GM18868 (cell line): ENCODE measurements at regions not wholly inside any gene's neighbourhood (a gene's known extent, or its start where the extent isn't known, plus 50 kb on each side); places are given as distances from the start of the nearest gene placed in this dataset.
"Not testable (repeated sequence)": the region's sequence is repeated elsewhere in the genome, so short reads cannot be mapped to it uniquely, and the experiment has no call there.

Source experiments
- ATAC-seq: cut with Tn5 transposase; IDR thresholded peaks from one replicate; pipeline ENCODE4 v1.9.1; 2021; ENCODE audit warnings: mild to moderate bottlenecking, moderate library complexity; ENCODE audit not compliant: unreplicated experiment

GRCh38 chr11:110347660-110348059, 51.2 kb upstream of the RDX start:
- ATAC-seq = no peak

DNA sequence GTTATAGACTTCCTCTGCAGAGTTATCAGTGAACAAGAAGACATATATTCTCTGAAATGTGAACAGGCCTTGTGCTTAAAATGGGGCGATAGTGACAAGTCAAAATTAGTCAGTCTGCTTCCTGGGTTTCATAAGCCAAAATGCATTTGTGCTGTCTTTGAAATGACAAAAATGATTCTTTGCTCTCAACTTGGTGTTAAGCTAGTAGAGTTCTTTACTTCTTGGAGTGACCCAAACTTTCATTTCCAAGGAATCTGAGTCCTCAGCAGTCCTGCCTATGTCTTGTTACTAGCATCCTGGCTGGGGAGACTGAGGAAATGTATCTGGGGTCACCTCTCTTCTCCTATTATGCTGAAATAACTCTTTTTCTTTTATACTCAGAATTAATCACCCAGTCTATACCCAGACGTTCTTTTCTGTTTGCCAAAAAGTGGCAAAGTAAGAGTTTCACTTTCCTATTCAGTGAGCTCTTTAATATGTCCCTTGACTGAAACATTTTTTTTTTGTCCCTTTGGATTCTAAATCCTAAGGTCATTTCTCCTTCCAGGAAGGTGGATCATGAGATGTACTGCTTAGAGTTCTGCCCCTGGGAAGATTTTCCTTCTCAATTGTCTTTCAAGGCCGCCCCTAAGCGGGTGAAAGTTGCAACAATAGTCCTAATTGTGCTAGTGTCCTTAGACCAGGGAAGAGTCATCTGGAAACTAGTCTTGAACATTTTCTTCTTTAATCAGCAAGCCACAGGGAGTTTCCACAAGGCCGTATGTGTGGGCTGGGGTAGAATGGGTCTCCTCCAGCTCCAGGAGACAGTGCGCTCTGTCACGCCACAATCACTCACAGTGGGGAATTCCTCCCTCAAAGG, 53.0 kb upstream of the RDX start:
- ATAC-seq = peak; percentile 93

GRCh38 chr11:110349997-110350383, 53.6 kb upstream of the RDX start:
- not testable (repeated sequence) for ATAC-seq

GRCh38 chr11:110355011-110355744, 58.8 kb upstream of the RDX start:
- no peak for ATAC-seq

DNA sequence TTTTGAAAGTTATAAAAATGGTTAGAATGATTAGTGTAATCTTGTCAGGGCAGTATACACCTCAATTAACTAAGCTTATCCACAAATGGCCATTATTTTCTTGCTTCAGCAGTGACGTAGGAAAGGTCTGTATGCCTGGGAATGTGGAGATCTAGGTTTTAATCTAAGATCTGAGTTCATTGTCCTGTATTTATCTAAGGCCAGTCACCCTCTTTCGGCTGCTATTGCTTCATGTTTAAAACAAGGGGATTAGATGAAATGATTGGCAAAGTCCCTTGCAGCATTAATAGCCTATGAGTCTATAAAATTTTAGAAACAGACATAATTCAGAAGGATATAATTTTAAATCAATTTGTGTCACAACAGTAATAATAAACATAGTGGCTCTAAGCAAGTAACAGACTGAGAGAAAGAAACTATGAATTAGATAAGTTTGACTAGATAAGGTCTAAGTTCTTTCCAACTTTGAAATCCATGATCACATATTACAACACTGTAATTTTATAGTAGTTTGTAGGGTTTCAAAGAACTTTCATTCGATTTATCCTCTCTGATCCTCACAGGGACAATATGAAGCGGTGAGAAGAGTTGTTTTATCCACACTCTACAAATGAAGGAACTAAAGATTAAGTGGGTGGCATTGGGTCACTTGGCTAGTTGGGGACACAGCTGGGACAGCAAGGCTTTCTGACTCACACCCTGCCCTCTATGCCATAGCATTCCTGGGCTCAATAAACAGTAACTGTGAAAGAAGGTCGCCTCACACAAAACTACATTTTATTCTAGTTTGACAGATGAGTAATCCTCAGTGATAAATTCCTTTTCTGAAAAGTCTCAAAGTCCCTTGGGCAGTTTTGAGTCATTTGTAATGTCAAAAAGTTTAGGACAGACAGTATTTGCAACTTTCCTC, 60.6 kb upstream of the RDX start:
- no peak for ATAC-seq

GRCh38 chr11:110358336-110358735, 61.9 kb upstream of the RDX start:
- ATAC-seq = no peak

GRCh38 chr11:110360781-110361408, 64.5 kb upstream of the RDX start:
- not testable (repeated sequence) for ATAC-seq

- peak; percentile 40 for ATAC-seq
Observed at GRCh38 chr11:110362971-110363509, 66.6 kb upstream of the RDX start.

DNA sequence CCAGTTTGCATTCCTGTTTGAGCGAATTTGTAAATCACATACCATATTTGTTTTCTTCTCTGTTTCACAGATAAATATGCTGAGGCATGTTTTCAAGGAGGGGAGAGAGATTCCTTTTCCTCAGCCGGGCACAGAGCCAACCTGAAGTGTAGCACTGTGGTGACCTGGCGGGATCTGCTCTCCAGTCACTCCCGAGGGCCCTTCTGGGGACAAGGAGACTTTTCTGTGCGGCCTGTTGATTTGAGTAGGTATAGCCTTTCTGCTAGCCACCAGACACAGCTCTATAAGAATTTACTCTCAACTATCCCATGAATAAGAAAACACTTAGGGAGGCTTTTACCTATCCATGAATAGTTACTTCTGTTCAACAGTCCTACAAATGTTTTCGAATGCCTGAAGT, 63.5 kb upstream of the FDX1 start:
- no peak for ATAC-seq

DNA sequence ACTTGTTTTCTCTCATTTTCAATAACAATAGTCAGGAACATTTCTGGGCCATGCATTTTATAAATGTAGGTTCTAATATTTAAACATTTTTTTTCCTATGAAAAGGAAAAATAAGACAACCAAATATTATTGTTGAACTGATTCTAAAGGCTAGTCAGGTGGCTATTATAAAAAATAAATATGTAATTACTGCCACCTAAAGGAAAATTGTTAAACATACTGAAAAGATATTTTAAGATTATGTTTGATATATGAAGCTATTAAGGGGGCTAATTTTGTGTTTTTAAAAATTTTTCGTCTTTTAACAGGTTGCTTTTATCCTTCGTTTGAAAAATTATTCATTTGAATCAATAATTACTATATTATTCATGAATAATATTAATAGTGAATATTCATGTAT, 62.2 kb upstream of the FDX1 start:
- no peak for ATAC-seq

GRCh38 chr11:110371084-110371483, 58.7 kb upstream of the FDX1 start:
- no peak for ATAC-seq

DNA sequence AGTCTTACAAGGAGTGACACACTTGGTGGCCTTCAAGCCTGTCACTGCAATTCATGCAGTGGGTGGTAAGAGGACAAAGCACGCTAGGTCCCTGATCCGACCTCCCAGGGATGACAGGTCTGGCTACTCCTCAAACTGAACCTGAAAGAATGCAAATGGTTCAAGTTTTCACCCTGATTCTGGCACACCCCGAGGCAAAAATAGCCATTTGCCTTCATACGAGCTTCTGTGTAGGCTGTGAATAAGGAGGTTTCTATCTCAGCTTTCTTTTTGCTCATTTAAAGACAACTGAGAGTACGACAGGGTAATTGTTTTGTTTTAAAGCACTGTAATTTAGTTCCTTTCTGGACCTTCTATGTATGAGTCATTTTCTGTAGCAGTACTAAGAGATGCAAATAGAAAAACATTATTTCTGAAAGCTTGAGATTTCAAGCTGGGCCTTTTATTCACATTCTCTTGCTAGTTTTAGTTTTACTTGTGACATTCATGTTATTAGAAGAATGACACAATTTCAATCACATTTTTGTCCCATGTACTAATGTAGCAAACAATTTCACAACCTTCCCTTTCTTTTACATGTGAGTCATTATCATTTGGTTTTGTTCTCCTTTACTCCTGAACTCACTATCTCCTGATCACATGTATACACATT, 56.6 kb upstream of the FDX1 start:
- ATAC-seq = peak; percentile 93

DNA sequence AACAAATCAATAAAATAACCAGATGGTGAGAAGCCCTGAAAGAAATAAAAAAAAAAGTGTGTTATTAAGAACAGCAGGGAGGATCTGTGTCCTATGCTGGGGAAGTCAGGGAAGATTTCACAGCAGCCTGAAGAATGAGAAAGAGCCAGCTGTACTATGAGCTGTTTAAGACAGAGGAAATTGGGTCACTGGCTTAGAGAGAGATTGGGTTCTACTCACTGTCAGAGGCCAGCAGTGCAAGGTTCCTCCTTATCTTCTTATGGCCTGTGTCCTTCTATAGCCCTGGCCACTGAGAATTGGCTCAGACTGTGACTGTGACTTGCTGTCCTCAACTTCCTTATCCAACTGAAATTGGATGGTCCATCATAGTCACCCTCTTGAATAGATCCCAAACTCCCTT, 54.8 kb upstream of the FDX1 start:
- ATAC-seq = no peak

DNA sequence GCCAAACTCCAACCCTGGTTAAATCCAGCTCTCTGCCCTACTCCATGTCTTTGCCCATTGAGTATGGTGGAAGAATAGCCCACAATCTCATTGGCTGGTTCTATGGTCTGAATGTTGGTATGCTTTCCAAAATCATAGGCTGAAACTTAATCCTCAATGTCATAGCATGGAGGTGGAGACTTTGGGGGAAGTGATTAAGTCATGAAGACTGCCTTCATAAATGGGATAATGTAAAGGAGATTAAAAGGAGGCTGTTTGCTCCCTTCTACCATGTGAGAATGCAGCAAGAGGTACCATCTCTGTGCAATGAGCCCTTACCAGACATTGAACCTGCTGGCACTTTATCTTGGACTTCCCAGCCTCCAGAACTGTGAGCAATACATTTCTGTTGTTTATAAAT, 54.4 kb upstream of the FDX1 start:
- no peak for ATAC-seq

DNA sequence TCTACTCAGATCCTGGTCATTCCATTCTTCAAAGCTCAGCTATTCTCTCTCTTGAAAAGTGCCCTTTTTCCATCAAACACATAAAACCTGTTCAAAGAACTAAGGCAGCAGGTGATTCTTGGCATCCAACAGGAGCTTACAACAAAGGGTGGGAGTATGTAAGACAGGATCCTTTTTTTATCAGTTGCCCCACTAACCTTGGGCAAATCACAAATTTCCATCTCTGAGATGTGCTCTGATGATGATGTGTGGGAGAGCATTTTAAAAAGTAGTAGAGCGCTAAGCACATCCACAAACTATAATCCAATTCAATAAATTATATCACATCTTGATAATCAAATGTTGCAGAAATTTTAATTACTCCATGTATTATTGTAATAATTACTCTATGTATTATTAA, 53.7 kb upstream of the FDX1 start:
- no peak for ATAC-seq

DNA sequence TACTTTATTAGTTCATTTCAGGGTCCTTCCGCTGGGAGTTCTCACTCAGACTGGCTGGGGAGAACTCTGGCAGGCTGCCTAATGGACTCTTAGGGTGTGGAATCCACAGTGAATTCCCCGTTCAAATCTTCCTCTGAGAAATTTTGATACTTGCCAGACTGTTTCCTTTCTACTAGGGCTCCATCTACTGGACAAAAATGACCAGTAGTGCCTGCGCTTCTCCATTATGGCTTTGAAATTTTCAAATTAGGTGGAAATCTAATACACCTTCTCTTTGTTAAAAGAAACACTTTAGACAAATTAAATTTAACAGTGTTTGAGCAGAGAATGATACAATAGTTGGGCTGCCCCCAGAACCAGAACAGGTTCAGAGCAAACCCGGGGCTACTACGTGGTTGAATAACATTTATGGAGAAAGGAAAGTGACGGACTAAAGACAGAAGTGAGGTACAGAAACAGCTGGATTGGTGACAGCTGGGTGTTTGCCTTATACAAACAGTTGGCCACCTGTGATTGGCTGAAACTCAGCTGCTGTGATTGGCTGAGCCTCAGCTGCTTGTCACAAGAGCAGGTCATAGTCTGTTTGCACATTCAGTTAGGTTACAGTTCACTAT, 52.9 kb upstream of the FDX1 start:
- no peak for ATAC-seq

DNA sequence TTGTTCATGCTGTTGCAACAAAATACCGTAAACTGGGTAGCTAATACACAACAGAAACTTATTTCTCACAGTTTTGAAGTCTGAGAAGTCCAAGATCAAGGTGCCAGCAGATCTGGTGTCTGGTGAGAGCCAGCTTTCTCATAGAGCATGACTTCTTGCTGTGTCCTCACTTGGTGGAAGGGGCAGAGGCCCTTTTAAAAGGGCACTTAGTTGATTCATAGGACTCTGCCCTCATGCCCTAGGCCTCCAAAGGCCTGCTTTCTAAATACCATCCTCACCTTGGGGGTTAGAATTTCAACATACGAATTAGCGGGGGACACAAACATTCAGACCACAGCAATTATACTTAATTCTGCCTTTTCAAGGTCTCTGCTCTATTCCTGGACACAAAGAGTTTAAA, 52.3 kb upstream of the FDX1 start:
- ATAC-seq = no peak

DNA sequence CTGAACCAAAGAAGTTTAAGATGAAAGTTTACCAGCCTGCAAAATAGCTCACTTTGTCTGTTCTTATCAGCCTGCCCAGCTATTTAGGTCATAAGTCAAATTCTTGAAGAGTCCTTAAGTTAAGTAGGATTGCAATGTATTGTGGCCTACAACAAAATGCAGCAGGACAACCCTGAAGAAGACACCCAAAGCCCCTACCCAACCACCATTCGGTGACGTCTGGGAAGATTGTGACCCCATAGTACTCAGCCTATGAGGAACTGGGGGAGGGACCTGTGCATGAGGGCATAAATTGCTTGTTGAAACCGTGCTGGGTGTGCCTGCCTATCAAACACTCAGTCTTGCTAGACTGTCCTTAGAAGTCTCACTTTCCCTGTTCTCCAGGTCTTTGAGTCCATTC, 50.5 kb upstream of the FDX1 start:
- ATAC-seq = no peak

GRCh38 chr11:110379936-110380335, 49.8 kb upstream of the FDX1 start:
- ATAC-seq = no peak
